Ascending aorta (tissue), 2 donors: ENCODE measurements at regions not wholly inside any gene's neighbourhood (a gene's known extent, or its start where the extent isn't known, plus 50 kb on each side); places are given as distances from the start of the nearest gene placed in this dataset.

Experiments used
- DNase-seq, 2 donors: peaks; one replicate each; pipeline ENCODE4 v3.0.0-alpha.2; 2019; ENCODE audit warnings: low spot score in 2 of 2
- H3K27ac ChIP-seq, 2 donors: fragments of 200-600 bp; sonication (generic); one replicate each; pipeline ENCODE4 v1.5.1; 2016 to 2017; ENCODE audit warnings: mild to moderate bottlenecking in 1 of 2
- H3K27me3 ChIP-seq: fragments of 200-600 bp; sonication (generic); one replicate; pipeline ENCODE4 v1.5.1; 2017
- H3K36me3 ChIP-seq, 2 donors: fragments of 200-600 bp; sonication (generic); one replicate each; pipeline ENCODE4 v1.5.1; 2016
- H3K4me1 ChIP-seq, 2 donors: fragments of 200-600 bp; sonication (generic); one replicate each; pipeline ENCODE4 v1.5.1; 2016 to 2017; ENCODE audit warnings: mild to moderate bottlenecking in 1 of 2
- H3K4me3 ChIP-seq, 2 donors: fragments of 200-600 bp; sonication (generic); one replicate each; pipeline ENCODE4 v1.5.1; 2016 to 2017; ENCODE audit warnings: mild to moderate bottlenecking in 1 of 2
- H3K9me3 ChIP-seq, 2 donors: fragments of 200-600 bp; sonication (generic); one replicate each; pipeline ENCODE4 v1.5.1; 2016
- intact Hi-C: fragments of 100-400 bp; cut with DNase I; formaldehyde crosslinking; loops from one replicate; pipeline ENCODE4 v1.15.1; 2023
- TF ChIP-seq, protein P1 (sequence below), 3 experiments: fragments of 200-600 bp in 2 of 3; fragments of 450-650 bp in 1 of 3; sonication (generic) in 2 of 3; IDR thresholded peaks; one replicate each; pipeline ENCODE4 v1.5.1; 2016 to 2019; ENCODE audit warnings: antibody characterized with exemption in 3 of 3, mild to moderate bottlenecking in 1 of 3, moderate library complexity in 1 of 3

DNA sequence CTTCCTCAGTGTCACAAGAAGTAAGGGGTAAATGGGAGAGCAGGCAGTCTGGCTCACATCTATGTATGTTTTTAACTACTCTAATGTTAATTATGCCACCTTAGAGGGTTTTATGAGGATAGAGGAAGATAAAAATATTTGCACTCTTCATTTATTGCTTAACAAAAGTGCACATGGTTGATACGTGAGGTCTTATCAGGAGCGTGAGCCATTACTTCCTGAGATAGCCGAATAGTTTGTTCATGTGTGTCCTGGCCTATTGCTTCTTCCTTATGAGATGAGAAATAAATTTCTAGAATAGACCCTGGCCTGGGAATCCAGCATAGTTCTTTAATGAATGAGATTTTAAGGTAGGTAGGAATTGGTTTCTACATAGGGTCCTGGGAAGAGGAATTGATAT lies 471.1 kb upstream of the B3GALT2 start:
- H3K27ac ChIP-seq = peak overlapping the region in 1 of 2 donors; percentile 38
- no peaks in the 10 kb centered on the region for H3K27me3 ChIP-seq
- H3K4me1 ChIP-seq = peaks cover 3 to 17% of the 10 kb centered on the region in 2 donors
- no peaks in the 10 kb centered on the region for H3K9me3 ChIP-seq
- no peak for DNase-seq
- H3K36me3 ChIP-seq = no peaks in the 10 kb centered on the region
- no peak overlapping the region for H3K4me3 ChIP-seq
- intact Hi-C loops = no loop called here
- TF ChIP-seq, protein P1, sequence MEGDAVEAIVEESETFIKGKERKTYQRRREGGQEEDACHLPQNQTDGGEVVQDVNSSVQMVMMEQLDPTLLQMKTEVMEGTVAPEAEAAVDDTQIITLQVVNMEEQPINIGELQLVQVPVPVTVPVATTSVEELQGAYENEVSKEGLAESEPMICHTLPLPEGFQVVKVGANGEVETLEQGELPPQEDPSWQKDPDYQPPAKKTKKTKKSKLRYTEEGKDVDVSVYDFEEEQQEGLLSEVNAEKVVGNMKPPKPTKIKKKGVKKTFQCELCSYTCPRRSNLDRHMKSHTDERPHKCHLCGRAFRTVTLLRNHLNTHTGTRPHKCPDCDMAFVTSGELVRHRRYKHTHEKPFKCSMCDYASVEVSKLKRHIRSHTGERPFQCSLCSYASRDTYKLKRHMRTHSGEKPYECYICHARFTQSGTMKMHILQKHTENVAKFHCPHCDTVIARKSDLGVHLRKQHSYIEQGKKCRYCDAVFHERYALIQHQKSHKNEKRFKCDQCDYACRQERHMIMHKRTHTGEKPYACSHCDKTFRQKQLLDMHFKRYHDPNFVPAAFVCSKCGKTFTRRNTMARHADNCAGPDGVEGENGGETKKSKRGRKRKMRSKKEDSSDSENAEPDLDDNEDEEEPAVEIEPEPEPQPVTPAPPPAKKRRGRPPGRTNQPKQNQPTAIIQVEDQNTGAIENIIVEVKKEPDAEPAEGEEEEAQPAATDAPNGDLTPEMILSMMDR (IDR thresholded peaks at IDR 0.05) = no peak

DNA sequence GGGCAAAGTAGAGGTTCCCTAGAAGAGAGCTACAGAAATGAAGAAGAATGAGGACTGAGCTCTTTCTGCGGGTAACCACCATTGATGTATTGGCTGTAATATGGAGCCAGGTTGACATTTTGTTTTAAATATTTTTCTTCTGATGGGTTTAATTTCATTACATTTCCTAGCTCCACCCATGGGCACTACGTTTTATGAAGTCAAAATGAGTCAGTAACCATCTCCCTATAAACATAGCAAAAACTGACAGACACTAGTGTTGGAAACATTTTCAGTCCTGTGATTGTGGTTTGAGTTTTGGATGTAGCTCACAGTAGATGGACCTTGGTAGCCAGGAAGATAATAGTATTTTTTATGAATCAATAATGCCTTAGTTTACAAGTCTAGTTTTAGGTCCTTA lies 470.4 kb upstream of the B3GALT2 start:
- H3K27ac ChIP-seq = peak overlapping the region in 1 of 2 donors; percentile 38
- no peak for DNase-seq
- no peaks in the 10 kb centered on the region for H3K9me3 ChIP-seq
- H3K4me1 ChIP-seq = peaks cover 3 to 17% of the 10 kb centered on the region in 2 donors
- H3K27me3 ChIP-seq = no peaks in the 10 kb centered on the region
- TF ChIP-seq, protein P1 (IDR thresholded peaks at IDR 0.05) = no peak
- H3K4me3 ChIP-seq = no peak overlapping the region
- intact Hi-C loops = no loop called here
- H3K36me3 ChIP-seq = no peaks in the 10 kb centered on the region

DNA sequence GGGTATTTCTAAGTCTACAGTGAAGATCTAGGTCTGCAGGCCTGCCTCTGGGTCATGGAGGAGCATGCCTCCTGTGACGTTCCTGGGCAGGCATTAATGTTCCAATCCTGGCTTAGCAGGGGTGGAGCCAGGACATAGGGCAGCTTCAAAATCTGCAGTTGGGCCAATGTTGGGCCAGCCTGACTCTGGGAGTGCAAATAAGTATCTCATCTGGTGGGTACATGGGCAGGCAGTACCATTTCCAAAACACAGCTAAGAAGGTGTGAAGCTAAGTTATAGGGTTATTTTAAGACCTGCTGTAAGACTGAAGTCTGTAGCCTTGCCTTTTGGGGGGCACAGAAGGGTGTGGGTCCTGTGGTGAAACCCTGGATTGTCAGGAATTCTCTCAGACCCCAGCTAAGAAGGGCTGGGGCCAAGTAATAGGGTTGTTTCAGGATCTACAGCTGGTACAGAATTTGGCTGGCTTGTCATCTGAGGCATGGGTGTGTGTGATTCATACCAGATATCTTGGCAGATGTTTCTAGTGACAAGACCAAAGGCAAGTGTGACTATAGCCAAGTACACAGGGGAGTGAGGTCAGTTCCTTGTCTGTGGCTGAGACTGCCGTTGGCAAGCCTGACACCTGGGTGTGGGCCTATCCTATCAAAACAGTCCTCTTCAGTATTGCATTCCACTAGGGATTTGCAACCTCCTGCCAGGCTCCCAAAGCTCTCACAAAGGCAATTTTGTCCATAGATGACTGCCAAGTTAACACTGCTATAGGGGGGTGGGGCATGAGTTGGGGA lies 468.7 kb upstream of the B3GALT2 start:
- Histone ChIP-seq H3K4me1 (peaks cover 3 to 17% of the 10 kb centered on the region in 2 donors), H3K4me3 (no peak overlapping the region), H3K27ac (no peak overlapping the region), H3K36me3 (no peaks in the 10 kb centered on the region), H3K27me3 (no peaks in the 10 kb centered on the region), H3K9me3 (no peaks in the 10 kb centered on the region)
- TF ChIP-seq, protein P1 (IDR thresholded peaks at IDR 0.05) = no peak
- DNase-seq = no peak
- intact Hi-C loops = no loop called here

DNA sequence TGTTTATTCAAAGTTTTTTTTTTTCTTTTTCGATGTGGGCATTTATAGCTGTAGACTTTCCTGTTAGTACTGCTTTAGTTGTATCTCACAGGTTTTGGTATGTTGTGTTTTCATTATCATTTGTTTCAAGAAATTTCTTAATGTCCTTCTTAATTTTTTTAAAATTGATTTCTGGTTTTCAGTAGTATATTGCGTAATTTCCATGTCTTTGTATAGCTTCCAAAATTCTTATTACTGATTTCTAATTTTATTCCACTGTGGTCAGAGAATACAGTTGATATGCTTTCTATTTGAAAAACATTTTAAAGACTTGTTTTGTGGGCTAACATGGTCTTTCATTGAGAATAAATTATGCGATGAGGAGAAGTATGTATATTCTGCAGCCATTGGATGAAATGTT lies 463.2 kb upstream of the B3GALT2 start:
- intact Hi-C loops = no loop called here
- H3K27me3 ChIP-seq = no peaks in the 10 kb centered on the region

DNA sequence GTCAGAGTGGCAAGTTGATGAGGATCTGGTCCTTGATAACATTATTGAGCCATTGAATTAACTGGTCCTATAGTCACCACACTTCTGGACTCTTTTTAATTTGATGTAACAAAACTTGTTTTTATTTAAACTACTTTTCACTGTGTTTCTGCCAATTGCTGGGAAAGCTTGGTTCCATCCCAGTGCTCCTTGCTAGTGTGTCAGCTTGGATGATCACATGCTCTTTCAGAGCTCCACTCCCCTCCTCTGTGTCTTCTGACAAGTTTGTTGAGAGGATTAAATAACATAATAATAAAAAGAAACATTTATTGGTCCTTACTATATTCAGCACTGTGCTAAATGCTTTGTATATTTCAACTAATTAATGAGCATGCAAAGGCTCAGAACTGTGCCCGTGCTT lies 448.5 kb upstream of the B3GALT2 start:
- H3K27ac ChIP-seq = no peak overlapping the region
- H3K27me3 ChIP-seq = no peaks in the 10 kb centered on the region
- H3K9me3 ChIP-seq = no peaks in the 10 kb centered on the region
- no peaks in the 10 kb centered on the region for H3K4me1 ChIP-seq
- H3K36me3 ChIP-seq = no peaks in the 10 kb centered on the region
- no peak for DNase-seq
- H3K4me3 ChIP-seq = no peak overlapping the region
- intact Hi-C loops = no loop called here
- TF ChIP-seq, protein P1 (IDR thresholded peaks at IDR 0.05) = no peak

More for the DNA sequence above, 463.2 kb upstream of the B3GALT2 start:
- Histone ChIP-seq H3K4me1 (no peaks in the 10 kb centered on the region), H3K4me3 (no peak overlapping the region), H3K36me3 (no peaks in the 10 kb centered on the region), H3K27ac (no peak overlapping the region), H3K9me3 (no peaks in the 10 kb centered on the region)
- TF ChIP-seq, protein P1 (IDR thresholded peaks at IDR 0.05) = no peak
- DNase-seq = no peak
